NCI-H446 (cell line): ENCODE measurements at regions not wholly inside any gene's neighbourhood (a gene's known extent, or its start where the extent isn't known, plus 50 kb on each side); places are given as distances from the start of the nearest gene placed in this dataset.

Source experiments
- DNase-seq, 2 experiments: peaks; one replicate each; lab custom pipeline; 2025; lab: John Stamatoyannopoulos, UW

GRCh38 chr12:39047539-39048262 lies 142.3 kb upstream of the CPNE8 start:
- no peak for DNase-seq

- no peak for DNase-seq
These were observed 139.4 kb upstream of the CPNE8 start for GRCh38 chr12:39044754-39045153.

- no peak for DNase-seq
These were observed 138.0 kb upstream of the CPNE8 start for GRCh38 chr12:39043424-39043822.

GRCh38 chr12:39040275-39040674 lies 134.9 kb upstream of the CPNE8 start:
- no peak for DNase-seq

GRCh38 chr12:39037115-39037514 lies 131.7 kb upstream of the CPNE8 start:
- DNase-seq = no peak

- no peak for DNase-seq
These were observed 130.7 kb upstream of the CPNE8 start for GRCh38 chr12:39036105-39036504.

GRCh38 chr12:39033782-39034181 lies 128.4 kb upstream of the CPNE8 start:
- DNase-seq = no peak

- no peak for DNase-seq
These were observed 127.1 kb upstream of the CPNE8 start for GRCh38 chr12:39032448-39032847.

GRCh38 chr12:39032034-39032433 lies 126.6 kb upstream of the CPNE8 start:
- no peak for DNase-seq

- no peak for DNase-seq
These were observed 123.0 kb upstream of the CPNE8 start for GRCh38 chr12:39028382-39028781.

GRCh38 chr12:39012870-39013269 lies 107.5 kb upstream of the CPNE8 start:
- DNase-seq = no peak

GRCh38 chr12:39011166-39011565 lies 105.8 kb upstream of the CPNE8 start:
- DNase-seq = no peak

- DNase-seq = no peak
These were observed 105.0 kb upstream of the CPNE8 start for GRCh38 chr12:39010406-39010805.

GRCh38 chr12:39007619-39008018 lies 102.2 kb upstream of the CPNE8 start:
- no peak for DNase-seq

GRCh38 chr12:39006286-39006685 lies 100.9 kb upstream of the CPNE8 start:
- no peak for DNase-seq

- DNase-seq = no peak
These were observed 100.3 kb upstream of the CPNE8 start for GRCh38 chr12:39005671-39006070.

GRCh38 chr12:39003541-39004155 lies 98.3 kb upstream of the CPNE8 start:
- DNase-seq = no peak

- no peak for DNase-seq
These were observed 95.0 kb upstream of the CPNE8 start for GRCh38 chr12:39000370-39000769.

GRCh38 chr12:38998887-38999482 lies 93.6 kb upstream of the CPNE8 start:
- DNase-seq = no peak

- DNase-seq = no peak
These were observed 89.9 kb upstream of the CPNE8 start for GRCh38 chr12:38995249-38995648.

GRCh38 chr12:38985961-38986360 lies 80.6 kb upstream of the CPNE8 start:
- DNase-seq = no peak

GRCh38 chr12:38984388-38984787 lies 79.0 kb upstream of the CPNE8 start:
- no peak for DNase-seq

- DNase-seq = no peak
These were observed 77.8 kb upstream of the CPNE8 start for GRCh38 chr12:38983117-38983571.
